SK-N-SH (cell line): ENCODE measurements at regions not wholly inside any gene's neighbourhood (a gene's known extent, or its start where the extent isn't known, plus 50 kb on each side); places are given as distances from the start of the nearest gene placed in this dataset.

Experiments
- MEF2A ChIP-seq: IDR thresholded peaks from 2 replicates; pipeline ENCODE4 v1.4.0; 2012; ENCODE audit warnings: low read depth, borderline replicate concordance
- RCOR1 ChIP-seq: fragments of 150-350 bp; IDR thresholded peaks from 2 replicates; pipeline ENCODE4 v1.6.1; 2017; ENCODE audit warnings: antibody characterized with exemption, low read length
- TF ChIP-seq, protein P1 (sequence below): fragments of 200-600 bp; sonication (generic); IDR thresholded peaks from 2 replicates; pipeline ENCODE4 v1.6.1; 2017; ENCODE audit warnings: antibody characterized with exemption, mild to moderate bottlenecking, moderate library complexity

DNA sequence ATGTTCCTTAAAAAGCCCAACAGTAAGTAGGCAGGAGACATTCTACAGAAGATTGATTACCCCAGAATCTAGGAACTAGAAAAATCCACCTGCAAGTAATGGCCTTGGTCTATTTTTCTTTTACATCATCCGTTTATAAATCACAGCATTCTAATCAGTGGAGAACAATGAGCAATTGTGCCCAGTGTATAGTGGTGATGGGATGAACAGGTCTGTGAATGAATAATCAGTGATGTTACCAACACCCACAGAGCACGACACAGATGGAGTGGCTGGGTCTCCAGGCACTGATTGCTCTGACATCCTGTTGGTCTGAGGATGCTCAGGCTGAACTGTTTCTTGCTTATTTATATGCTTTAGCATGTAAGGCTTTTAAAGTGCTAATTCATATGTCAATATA is 1251.2 kb upstream of the CDH8 start:
- TF ChIP-seq, protein P1, sequence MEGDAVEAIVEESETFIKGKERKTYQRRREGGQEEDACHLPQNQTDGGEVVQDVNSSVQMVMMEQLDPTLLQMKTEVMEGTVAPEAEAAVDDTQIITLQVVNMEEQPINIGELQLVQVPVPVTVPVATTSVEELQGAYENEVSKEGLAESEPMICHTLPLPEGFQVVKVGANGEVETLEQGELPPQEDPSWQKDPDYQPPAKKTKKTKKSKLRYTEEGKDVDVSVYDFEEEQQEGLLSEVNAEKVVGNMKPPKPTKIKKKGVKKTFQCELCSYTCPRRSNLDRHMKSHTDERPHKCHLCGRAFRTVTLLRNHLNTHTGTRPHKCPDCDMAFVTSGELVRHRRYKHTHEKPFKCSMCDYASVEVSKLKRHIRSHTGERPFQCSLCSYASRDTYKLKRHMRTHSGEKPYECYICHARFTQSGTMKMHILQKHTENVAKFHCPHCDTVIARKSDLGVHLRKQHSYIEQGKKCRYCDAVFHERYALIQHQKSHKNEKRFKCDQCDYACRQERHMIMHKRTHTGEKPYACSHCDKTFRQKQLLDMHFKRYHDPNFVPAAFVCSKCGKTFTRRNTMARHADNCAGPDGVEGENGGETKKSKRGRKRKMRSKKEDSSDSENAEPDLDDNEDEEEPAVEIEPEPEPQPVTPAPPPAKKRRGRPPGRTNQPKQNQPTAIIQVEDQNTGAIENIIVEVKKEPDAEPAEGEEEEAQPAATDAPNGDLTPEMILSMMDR = no peak
- TF ChIP-seq MEF2A (no peak), RCOR1 (no peak)
